SK-N-MC (cell line): ENCODE measurements at regions not wholly inside any gene's neighbourhood (a gene's known extent, or its start where the extent isn't known, plus 50 kb on each side); places are given as distances from the start of the nearest gene placed in this dataset.

Experiments used
- EZH2 ChIP-seq: fragments of 200-600 bp; sonication (generic); IDR thresholded peaks from one replicate; pipeline ENCODE4 v1.6.1; 2017; ENCODE audit warnings: antibody characterized with exemption
- FOXP2 ChIP-seq: optimal IDR thresholded peaks from 2 replicates; pipeline ENCODE3; 2011; ENCODE audit warnings: mild to moderate bottlenecking, moderate library complexity; ENCODE audit not compliant: insufficient read depth; ENCODE audit errors: extremely low read length, control extremely low read depth
- POLR2AphosphoS5 ChIP-seq: IDR thresholded peaks from 2 replicates; pipeline ENCODE4 v1.6.1; 2012; ENCODE audit warnings: mild to moderate bottlenecking, low read depth, low read length, borderline replicate concordance

DNA sequence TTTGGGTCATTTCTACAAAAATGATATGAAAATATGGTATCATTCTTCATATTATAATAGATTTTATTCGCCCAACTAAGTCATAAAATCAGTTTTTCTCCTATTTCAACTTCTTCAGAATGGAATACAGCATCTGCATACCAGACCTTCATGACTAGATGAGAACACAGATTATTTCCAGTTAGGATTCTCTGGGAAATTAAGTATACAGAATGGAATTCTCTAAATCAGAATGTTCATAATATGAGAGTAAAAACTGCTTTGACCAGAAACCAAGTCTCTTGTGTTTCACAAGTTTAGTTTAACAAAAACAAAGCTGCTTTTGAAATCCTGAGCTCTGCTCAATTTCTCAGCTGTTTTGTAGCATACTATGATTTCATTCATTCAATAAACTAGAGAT lies 160.3 kb upstream of the SEMA3A start:
- TF ChIP-seq POLR2AphosphoS5 (no peak), FOXP2 (no peak), EZH2 (no peak)
